NCI-H748 (cell line): ENCODE measurements at regions not wholly inside any gene's neighbourhood (a gene's known extent, or its start where the extent isn't known, plus 50 kb on each side); places are given as distances from the start of the nearest gene placed in this dataset.

Source experiments
- DNase-seq: peaks from one replicate; lab custom pipeline; 2025; ENCODE audit not compliant: unreplicated experiment; lab: John Stamatoyannopoulos, UW

GRCh38 chr14:71688576-71688975, 243.7 kb upstream of the RGS6 start:
- DNase-seq = no peak

GRCh38 chr14:71690478-71690877, 241.8 kb upstream of the RGS6 start:
- no peak for DNase-seq

DNA sequence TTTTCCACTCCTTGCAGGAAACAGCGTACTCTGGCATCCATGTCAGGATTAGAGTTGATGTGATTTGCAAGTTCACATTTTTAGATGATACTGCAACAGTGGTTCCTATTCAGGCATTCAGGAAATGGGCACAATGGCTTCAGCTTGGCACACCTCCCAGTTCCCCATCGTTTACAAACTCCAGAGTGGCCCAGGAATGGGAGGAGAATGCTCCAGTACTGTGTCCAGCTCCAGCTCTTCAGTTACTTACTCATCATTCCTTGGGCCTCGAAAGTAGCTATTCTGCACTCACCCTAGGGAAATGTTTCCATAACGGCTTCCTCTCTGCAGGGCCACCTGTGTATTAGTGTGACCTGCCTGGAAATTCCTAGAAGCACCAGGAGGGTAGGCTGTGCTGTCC, 239.7 kb upstream of the RGS6 start:
- DNase-seq = peak; percentile 16

GRCh38 chr14:71693381-71693780, 238.8 kb upstream of the RGS6 start:
- DNase-seq = no peak

- no peak for DNase-seq
Observed at GRCh38 chr14:71694591-71695530, 237.4 kb upstream of the RGS6 start.

GRCh38 chr14:71695611-71696350, 236.4 kb upstream of the RGS6 start:
- DNase-seq = no peak

- DNase-seq = no peak
Observed at GRCh38 chr14:71698027-71698426, 234.2 kb upstream of the RGS6 start.

DNA sequence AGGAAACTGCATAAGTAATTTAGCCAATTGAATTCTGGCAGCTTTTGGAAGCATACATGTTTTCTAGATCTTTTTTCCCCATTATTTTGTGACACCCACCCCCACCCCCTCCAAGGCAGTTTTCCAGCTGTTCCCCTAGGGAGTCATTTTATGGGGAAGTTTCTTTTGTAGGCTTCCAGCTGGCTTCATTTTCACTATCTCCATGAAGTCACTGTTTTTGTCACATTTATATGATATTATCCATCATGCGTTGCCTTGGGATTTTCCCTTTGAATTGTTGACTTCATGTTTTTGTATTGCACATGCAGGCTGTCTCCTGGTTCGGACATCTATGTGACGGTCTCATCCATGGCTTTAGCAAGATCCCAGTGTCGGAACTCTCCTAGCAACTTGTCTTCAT, 233.6 kb upstream of the RGS6 start:
- no peak for DNase-seq

- DNase-seq = peak; percentile 18
Observed at GRCh38 chr14:71701990-71702389, 230.2 kb upstream of the RGS6 start.

DNA sequence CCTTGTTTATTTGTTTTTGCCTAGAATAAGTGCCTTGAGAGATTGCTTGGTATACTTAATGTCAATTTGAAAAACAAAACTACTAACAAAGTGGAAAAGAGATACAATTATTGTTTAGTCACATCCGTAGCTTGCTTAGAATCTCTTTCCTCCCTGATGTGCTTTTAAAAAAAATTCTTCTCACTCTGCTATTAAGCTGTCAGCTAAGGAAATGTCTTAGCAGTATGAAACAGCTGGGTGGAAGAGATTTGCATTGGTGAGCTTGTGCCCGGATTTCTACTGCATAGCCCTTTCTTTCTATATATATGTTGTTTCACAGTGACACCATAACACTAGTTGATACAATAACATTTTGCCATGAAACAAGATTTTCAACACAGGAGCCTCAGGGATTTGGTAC, 229.4 kb upstream of the RGS6 start:
- DNase-seq = no peak

DNA sequence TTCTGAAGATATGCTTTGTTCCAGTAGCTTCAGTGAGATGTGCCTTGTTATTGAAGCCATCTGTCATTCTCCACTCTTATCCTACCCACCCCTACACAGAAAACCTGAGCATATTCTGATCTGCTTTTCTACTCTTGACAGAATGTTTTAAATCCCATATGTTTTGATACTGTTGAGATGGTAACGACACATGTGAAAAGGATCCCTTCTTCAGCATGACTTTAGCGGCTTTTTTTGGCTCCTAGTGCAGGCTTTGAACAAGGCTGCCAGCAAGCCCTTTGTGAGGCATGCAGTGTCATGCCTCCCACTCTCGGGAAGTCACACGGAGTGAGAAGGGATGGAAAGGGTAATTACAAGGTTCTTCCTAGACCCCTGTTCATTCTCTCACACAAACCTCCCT, 228.8 kb upstream of the RGS6 start:
- peak; percentile 23 for DNase-seq

GRCh38 chr14:71704210-71704609, 228.0 kb upstream of the RGS6 start:
- DNase-seq = no peak

DNA sequence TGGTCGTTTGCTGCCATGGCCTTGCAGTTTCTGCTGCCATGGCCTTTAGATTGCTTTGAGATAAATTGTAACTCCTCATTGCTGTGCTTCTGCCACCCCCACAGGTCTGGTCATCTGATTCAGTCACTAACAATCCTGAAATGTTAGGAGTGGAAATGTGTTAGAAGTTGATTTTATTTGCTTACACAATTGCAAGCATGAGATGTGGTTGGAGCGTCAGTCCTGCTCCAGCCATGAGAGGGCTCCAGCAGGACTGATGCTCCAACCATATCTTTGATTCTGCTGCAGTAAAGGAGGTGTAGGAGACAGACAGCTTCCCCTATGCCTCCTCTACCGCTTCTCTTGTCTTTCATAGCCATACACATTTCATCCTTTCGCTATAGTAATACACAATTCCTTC, 226.8 kb upstream of the RGS6 start:
- no peak for DNase-seq

- no peak for DNase-seq
Observed at GRCh38 chr14:71709076-71709475, 223.2 kb upstream of the RGS6 start.

GRCh38 chr14:71709987-71710386, 222.2 kb upstream of the RGS6 start:
- no peak for DNase-seq

DNA sequence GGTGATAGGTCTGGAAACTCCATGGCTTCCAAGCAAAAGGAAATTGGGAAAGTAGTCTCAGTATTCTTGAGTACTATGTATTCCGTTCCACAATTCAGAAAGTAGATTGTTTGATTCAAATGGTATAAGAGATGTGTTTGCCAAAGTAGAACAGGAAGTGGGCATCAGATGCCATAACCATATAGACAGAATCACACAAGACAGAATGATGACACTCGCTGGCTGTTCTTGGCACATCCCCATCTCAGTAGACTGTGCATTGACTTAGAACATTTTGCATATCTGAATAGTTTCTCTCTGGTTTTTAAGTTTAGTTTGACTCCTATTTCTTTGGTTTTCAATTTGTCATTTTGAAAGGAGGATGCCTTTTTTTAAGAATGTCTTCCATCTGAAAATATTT, 221.1 kb upstream of the RGS6 start:
- DNase-seq = no peak

- no peak for DNase-seq
Observed at GRCh38 chr14:71711619-71712018, 220.6 kb upstream of the RGS6 start.

GRCh38 chr14:71712478-71712877, 219.8 kb upstream of the RGS6 start:
- DNase-seq = no peak

DNA sequence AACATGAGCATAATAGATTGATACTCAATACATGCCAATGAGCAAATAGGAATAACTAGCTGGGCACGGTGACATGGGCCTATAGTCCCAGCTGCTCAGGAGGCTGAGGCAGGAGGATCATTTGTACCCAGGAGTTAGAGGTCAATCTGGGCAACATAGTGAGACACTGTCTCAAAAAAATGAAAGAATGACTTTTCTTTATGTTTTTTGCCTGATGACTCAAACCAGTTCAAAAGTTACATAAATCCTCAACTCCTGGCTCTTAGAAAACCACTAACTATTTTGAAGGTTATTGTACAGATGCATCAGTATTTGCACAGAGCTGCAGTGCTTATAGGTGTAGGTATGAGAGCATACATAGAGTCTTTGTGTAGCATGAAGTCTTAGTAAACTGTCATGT, 219.2 kb upstream of the RGS6 start:
- no peak for DNase-seq

GRCh38 chr14:71713451-71713850, 218.8 kb upstream of the RGS6 start:
- no peak for DNase-seq

- no peak for DNase-seq
Observed at GRCh38 chr14:71714225-71714624, 218.0 kb upstream of the RGS6 start.

DNA sequence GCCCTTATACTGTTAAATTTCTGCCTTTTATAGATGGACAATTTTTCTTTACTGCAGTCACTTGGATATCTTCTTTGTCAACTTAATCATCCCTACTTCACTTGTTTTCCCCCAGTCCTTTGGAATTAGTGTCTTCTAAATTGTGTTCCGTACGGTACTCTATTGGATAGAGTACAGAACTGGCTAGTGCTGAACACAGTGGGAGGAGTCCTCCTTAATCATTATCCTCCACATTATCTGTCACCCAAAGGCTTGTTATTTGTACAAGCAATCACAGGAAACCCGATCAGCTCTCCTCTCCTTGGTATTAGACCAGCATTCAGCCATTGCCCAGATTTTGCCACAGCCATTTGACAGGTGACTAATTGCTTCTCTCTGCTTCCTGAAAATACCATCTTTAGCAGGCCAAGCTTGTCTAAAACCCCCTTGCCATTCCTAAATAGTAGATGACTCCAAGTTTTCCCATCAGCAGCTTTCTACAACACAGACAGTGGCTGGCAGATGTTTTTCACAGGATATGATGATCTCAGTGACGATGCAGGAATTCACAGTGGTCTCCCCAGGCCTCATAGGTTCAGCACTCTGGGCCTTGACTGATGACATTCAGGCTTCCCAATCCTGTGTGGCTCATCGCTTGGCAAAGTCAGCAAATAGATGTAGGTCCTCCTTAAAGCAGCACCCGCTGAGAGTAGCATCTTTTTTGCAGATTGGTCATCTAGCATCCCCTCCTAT, 216.0 kb upstream of the RGS6 start:
- peak; percentile 81 for DNase-seq
